Middle frontal gyrus (tissue), 1 donor: ENCODE measurements at regions not wholly inside any gene's neighbourhood (a gene's known extent, or its start where the extent isn't known, plus 50 kb on each side); places are given as distances from the start of the nearest gene placed in this dataset.
"Not testable (repeated sequence)": the region's sequence is repeated elsewhere in the genome, so short reads cannot be mapped to it uniquely, and the experiment has no call there.

Experiments
- DNase-seq: peaks from one replicate; pipeline ENCODE4 v3.0.0-alpha.2; 2015; ENCODE audit warnings: low spot score; ENCODE audit errors: extremely low spot score

GRCh38 chr9:38130724-38131123, 61.7 kb upstream of the SHB start:
- DNase-seq: no peak

DNA sequence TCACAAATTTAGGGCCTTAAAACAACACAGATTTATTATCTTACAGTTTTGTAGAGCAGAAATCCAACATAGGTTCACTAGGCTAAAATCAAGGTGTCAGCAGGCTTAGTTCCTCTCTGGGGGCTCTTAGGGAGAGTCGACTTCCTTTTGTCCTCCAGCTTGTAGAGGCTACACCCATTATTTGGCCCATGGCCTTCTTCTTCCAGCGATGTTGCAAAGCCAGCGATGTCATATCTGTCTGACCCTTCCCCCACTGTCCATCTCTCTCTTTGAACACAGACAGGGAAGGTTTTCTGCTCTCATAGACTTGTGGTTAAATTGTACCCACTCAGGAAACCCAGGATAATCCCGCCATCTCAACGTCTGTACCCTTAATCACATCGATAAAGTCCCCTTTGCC, 60.3 kb upstream of the SHB start:
- DNase-seq: no peak

GRCh38 chr9:38128752-38129270, 59.8 kb upstream of the SHB start:
- DNase-seq: no peak

DNA sequence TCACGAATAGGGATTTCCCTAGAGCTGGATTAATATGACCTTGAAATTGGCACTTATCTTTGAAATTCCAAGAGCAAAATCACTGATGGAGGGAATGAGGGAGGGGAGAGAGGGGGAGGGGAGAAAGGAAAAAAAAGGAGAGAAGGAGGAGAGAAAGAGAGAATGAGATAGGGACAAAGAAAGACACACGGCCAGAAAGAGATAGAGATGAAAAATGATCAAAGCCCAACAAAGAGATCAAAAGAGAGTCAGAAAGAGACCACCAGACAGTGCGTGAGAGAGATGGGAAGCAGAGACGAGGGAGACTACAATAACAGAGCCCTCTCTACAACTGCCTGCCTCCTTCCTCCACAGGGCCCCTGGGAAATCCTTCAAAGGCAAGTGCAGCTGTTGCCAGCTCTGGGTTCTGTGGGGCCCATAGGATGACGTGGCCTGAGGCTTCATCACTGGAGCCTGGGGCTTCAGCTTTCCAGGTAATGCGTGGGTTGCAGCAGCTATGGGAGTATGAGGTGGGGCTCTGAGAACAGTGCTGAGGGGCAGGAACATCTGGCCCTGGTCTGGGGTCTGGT, 58.3 kb upstream of the SHB start:
- no peak for DNase-seq

DNA sequence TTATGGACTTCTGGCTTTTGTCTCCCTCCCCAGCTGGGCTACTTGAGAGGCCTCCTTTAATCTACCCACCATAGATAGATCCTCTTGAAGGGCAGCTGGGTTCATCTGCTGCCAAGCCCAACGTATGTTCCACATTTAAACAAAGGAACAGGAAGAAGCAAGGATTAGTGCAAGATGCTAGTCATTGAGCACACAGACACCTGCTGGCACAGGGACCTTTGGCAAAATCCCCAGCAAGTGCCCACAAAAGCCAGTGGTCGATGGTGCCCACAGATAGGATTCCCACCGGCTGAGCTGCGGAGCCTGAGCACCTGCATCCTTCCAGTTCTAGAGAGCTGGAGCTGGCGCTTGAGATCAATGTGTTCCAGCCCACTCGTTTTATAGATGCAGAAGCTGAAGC, 57.7 kb upstream of the SHB start:
- DNase-seq: no peak

GRCh38 chr9:38125889-38126288, 56.9 kb upstream of the SHB start:
- DNase-seq: no peak

- not testable (repeated sequence) for DNase-seq
These were observed 54.3 kb upstream of the SHB start for GRCh38 chr9:38123359-38123758.

DNA sequence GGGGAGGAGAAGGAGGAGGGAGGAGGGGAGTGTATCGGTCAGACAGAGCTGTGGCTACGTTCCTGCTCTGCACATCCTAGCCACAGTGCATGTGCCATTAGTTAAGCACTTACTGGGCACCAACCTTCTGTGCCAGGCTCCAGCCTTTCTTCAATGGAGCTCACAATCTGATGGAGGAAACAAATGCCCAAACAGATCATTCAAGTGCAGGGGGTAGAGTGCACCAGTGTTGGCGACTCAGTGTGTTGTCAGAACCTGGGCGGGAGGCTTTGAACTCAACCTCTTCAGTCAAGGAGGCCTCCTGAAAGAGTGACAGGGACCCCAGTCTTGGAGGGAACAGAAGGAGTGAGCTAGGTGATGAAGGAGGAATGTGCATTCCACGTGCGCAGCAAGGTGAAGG, 51.9 kb upstream of the SHB start:
- DNase-seq: no peak

DNA sequence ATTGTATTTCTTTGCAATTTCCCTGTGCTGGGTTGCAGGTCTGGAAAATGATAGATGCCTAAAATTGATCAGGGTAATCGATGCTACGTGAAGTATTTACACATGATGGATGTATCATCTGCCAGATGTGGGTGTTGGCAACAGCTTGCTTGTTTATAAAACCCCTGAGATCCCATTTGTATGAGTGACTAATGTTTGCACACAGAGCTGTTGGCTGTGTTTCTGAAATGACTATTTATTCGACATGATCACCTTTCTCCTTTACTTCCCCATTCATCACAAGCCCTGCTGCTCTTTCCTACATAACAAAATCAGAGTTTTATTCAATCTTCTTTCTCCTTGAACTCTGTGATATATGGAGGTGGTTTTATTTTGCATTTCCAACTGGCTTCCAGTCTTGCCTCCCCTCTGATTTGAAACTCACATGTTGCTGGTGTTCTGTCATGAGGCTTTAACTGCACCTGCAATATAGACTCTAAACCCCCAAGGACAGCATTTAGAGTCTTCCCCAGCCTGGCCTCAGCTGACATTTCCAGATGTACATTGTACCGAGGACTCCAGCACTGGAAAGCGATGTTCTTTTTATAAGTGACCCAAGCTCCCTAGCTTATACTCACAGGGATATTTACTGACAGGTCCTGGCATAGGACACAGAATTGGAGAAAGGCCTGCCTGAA, 50.7 kb upstream of the SHB start:
- DNase-seq: no peak

- no peak for DNase-seq
These were observed 49.9 kb upstream of the SHB start for GRCh38 chr9:38118862-38119438.
